Glutamatergic neuron (in vitro differentiated cells): ENCODE measurements at regions not wholly inside any gene's neighbourhood (a gene's known extent, or its start where the extent isn't known, plus 50 kb on each side); places are given as distances from the start of the nearest gene placed in this dataset.
"Not testable (repeated sequence)": the region's sequence is repeated elsewhere in the genome, so short reads cannot be mapped to it uniquely, and the experiment has no call there.

ENCODE experiments used
- DNase-seq: peaks from one replicate; pipeline ENCODE4 v3.0.0; 2022
- H3K27ac Mint-ChIP-seq: one replicate; pipeline ENCODE4 v1.8.0; 2020; ENCODE audit warnings: mild to moderate bottlenecking, mixed read lengths, inconsistent platforms; ENCODE audit not compliant: unreplicated experiment
- H3K27me3 Mint-ChIP-seq: one replicate; pipeline ENCODE4 v1.8.0; 2020; ENCODE audit warnings: mild to moderate bottlenecking, moderate library complexity, mixed read lengths, inconsistent platforms; ENCODE audit not compliant: unreplicated experiment
- H3K36me3 Mint-ChIP-seq: one replicate; pipeline ENCODE4 v1.8.0; 2020; ENCODE audit warnings: mild to moderate bottlenecking, mixed read lengths, inconsistent platforms; ENCODE audit not compliant: unreplicated experiment
- H3K4me1 Mint-ChIP-seq: one replicate; pipeline ENCODE4 v1.8.0; 2020; ENCODE audit warnings: mild to moderate bottlenecking, low read depth, mixed read lengths, inconsistent platforms; ENCODE audit not compliant: unreplicated experiment
- H3K4me3 Mint-ChIP-seq: one replicate; pipeline ENCODE4 v1.8.0; 2020; ENCODE audit warnings: mild to moderate bottlenecking, mixed read lengths, inconsistent platforms; ENCODE audit not compliant: unreplicated experiment
- H3K9me3 Mint-ChIP-seq: one replicate; pipeline ENCODE4 v1.8.0; 2020; ENCODE audit warnings: mild to moderate bottlenecking, moderate library complexity, mixed read lengths, inconsistent platforms; ENCODE audit not compliant: unreplicated experiment
- TF ChIP-seq, protein P1 (sequence below): fragments of 200-600 bp; sonication (generic); IDR thresholded peaks from one replicate; pipeline ENCODE4 v1.5.0; 2021; ENCODE audit not compliant: partially characterized antibody, unreplicated experiment

DNA sequence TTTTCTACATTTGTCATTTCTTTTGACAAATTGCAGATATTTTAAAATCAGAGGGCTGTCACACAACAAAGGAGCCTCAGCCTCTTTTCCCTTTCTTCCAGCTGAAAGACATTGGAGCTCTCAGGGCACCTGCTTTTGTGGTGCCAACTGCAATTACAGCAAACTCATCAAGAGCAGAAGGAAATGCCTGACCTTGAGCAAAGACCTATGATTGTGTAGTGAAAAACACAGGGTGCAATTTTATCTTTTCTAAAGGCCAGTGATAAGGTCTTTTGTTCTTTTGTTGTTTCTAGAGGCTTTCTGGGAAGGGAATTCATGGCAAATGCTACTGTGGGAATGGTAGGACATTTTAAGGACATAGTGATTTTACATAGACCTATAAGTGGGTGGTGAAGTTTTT is 214.3 kb downstream of the OXSM start:
- peaks cover 3% of the 10 kb centered on the region for H3K27me3 Mint-ChIP-seq
- no peaks in the 10 kb centered on the region for H3K4me1 Mint-ChIP-seq
- peaks cover 3% of the 10 kb centered on the region for H3K9me3 Mint-ChIP-seq
- TF ChIP-seq, protein P1, sequence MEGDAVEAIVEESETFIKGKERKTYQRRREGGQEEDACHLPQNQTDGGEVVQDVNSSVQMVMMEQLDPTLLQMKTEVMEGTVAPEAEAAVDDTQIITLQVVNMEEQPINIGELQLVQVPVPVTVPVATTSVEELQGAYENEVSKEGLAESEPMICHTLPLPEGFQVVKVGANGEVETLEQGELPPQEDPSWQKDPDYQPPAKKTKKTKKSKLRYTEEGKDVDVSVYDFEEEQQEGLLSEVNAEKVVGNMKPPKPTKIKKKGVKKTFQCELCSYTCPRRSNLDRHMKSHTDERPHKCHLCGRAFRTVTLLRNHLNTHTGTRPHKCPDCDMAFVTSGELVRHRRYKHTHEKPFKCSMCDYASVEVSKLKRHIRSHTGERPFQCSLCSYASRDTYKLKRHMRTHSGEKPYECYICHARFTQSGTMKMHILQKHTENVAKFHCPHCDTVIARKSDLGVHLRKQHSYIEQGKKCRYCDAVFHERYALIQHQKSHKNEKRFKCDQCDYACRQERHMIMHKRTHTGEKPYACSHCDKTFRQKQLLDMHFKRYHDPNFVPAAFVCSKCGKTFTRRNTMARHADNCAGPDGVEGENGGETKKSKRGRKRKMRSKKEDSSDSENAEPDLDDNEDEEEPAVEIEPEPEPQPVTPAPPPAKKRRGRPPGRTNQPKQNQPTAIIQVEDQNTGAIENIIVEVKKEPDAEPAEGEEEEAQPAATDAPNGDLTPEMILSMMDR: no peak
- H3K27ac Mint-ChIP-seq: no peak overlapping the region
- no peak for DNase-seq
- H3K36me3 Mint-ChIP-seq: peaks cover 6% of the 10 kb centered on the region
- no peak overlapping the region for H3K4me3 Mint-ChIP-seq

DNA sequence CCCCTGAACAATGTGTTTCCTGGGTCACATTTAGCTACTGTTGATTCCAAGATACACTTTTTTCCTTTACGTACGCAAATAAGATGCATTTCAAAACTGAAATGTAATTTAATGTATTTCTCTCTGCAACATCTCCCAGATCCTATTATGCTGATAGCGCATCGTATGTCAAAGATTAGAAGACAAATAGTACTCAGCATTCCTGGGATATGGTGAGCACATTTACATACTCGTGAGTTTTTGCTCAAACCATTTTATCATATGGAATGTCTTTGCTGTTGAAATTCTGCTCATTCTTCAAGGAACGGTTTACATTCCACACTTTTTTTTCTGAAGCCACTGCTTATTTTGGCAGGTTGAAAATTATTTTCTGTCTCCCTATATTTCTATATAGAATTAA is 221.4 kb downstream of the OXSM start:
- Mint-ChIP-seq H3K27me3 (no peaks in the 10 kb centered on the region), H3K9me3 (no peaks in the 10 kb centered on the region), H3K36me3 (no peaks in the 10 kb centered on the region), H3K27ac (no peak overlapping the region), H3K4me3 (no peak overlapping the region), H3K4me1 (peaks cover 4% of the 10 kb centered on the region)
- TF ChIP-seq, protein P1: no peak
- no peak for DNase-seq

DNA sequence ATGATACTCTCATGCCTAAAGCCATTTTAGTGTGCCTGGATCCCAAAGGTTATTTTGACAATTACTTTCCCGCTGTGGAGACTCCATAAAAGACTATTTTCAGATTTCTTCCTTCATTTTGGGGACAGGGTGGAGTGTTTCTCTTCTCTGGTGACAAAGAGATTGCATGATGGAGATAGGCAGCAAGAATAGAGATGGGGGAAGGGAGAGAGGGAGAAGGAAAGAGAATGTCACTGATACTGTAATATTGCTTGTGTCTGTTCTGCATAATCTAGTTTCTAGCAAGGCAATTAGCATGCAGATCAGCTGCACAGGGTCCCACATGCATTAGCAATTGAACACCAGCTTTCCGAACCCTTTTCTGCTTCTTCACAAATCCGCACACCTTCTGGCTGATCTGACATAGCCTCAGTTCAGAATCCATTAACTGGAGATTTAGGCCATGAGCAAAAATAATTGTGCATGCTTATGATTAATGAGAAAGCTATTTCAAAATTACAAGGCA is 222.4 kb downstream of the OXSM start:
- Mint-ChIP-seq H3K9me3 (no peaks in the 10 kb centered on the region), H3K4me3 (no peak overlapping the region), H3K27me3 (no peaks in the 10 kb centered on the region), H3K4me1 (peaks cover 4% of the 10 kb centered on the region), H3K27ac (no peak overlapping the region), H3K36me3 (no peaks in the 10 kb centered on the region)
- no peak for DNase-seq
- TF ChIP-seq, protein P1: no peak

DNA sequence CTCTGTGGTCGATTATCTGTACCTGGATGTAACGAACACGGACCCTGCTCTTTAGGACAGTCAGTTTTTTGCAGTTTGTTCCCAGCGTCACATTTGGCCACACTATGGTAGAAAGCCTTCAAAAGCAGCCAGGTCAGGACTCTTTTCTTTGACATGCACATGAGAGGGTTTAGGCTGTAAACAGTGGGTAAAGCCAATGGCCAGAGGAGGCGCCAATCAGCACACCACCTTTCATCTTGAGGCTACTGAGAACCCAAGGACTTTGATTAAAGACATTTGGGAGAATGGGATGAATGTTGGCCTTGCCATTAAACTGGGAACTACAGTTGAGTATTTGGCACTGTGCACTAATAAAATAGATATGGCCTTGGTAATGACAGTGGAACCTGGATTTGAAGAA is 225.9 kb downstream of the OXSM start:
- Mint-ChIP-seq H3K27me3 (no peaks in the 10 kb centered on the region), H3K4me3 (no peak overlapping the region), H3K27ac (no peak overlapping the region), H3K4me1 (peaks cover 6% of the 10 kb centered on the region), H3K9me3 (peaks cover 3% of the 10 kb centered on the region), H3K36me3 (no peaks in the 10 kb centered on the region)
- DNase-seq: no peak
- TF ChIP-seq, protein P1: no peak

DNA sequence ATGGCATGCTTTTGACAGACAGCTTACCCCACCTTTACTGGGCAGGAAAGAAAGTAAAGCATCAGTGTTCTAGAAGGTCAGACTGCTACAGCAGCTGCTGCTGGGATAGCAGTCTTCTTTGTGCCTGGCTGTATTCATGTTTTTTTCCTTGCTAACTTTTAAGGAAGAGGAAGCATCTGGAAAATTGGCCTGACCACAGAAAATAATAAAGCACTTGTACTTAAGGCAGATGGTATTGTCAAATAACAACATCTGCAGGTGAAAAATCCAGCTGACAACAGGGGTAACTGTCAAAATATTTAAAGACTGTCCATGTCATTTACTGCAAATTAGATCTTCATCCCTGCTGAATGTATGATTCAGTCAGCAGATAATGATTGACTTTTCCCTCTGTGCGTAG is 229.0 kb downstream of the OXSM start:
- Mint-ChIP-seq H3K36me3 (no peaks in the 10 kb centered on the region), H3K4me3 (no peak overlapping the region), H3K9me3 (peaks cover 3% of the 10 kb centered on the region), H3K27me3 (no peaks in the 10 kb centered on the region), H3K27ac (no peak overlapping the region), H3K4me1 (peaks cover 2% of the 10 kb centered on the region)
- TF ChIP-seq, protein P1: no peak
- DNase-seq: no peak

DNA sequence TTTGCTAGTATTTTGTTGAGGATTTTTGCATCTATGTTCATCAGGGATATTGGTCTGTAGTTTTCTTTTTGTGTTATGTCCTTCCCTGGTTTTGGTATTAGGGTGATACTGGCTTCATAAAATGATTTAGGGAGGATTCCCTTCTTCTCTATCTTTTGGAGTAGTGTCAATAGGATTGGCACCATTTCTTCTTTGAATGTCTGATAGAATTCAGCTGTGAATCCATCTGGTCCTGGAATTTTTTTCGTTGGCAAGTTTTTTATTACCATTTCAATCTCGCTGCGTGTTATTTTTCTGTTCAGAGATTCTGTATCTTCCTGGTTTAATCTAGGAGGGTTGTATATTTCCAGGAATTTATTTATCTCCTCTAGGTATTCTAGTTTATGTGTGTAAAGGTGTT is 234.3 kb downstream of the OXSM start:
- H3K4me3 Mint-ChIP-seq, H3K4me1 Mint-ChIP-seq, H3K36me3 Mint-ChIP-seq, H3K27ac Mint-ChIP-seq, H3K9me3 Mint-ChIP-seq, H3K27me3 Mint-ChIP-seq, DNase-seq: not testable (repeated sequence)
